ENCODE measurements at regions not wholly inside any gene's neighbourhood (a gene's known extent, or its start where the extent isn't known, plus 50 kb on each side); places are given as distances from the start of the nearest gene placed in this dataset.

GRCh38 chr2:215780313-215780712 lies 233.0 kb downstream of the MREG start:
- Histone ChIP-seq H3K79me2 (ENCODE audit: insufficient read depth) (no peaks in the 10 kb centered on the region), H4K20me1 (ENCODE audit: insufficient read depth) (no peaks in the 10 kb centered on the region), H3K9me2 (no peaks in the 10 kb centered on the region), H3K4me1 (ENCODE audit: control insufficient read depth in 1 of 2, insufficient read depth in 2 of 2, low read depth in 1 of 2, low read length in 1 of 2) (peaks cover 5 to 10% of the 10 kb centered on the region in 2 experiments; a peak in 3 of 4 replicates), H3K4me2 (no peak overlapping the region), H3K9me3 (no peaks in the 10 kb centered on the region), H3K27ac (ENCODE audit: low read depth in 2 of 2, low read length in 1 of 2) (no peak overlapping the region), H3K27me3 (ENCODE audit: insufficient read depth) (no peaks in the 10 kb centered on the region), H3K9ac (no peak overlapping the region), H3K4me3 (ENCODE audit: low read depth in 2 of 2, low read length in 1 of 2) (no peak overlapping the region), H3F3A (replicated peaks; ENCODE audit: insufficient read depth) (peaks cover 11% of the 10 kb centered on the region), H3K36me3 (replicated peaks in 1 of 2; ENCODE audit: control insufficient read depth in 1 of 2, insufficient read depth in 2 of 2, low read length in 1 of 2) (no peaks in the 10 kb centered on the region), H2AFZ (ENCODE audit: low read depth) (no peak overlapping the region)
- ChIA-PET POLR2A (no interaction called here), CTCF (interaction anchor here (1.5 kb wide), 1 partner anchor 326 kb away, joined by 3 read pairs; no protein-coding TSS in a partner anchor)
- 76% methylated on average over 5 of the region's 5 CpGs for WGBS (ENCODE audit: low lambda C conversion rate)
- no peak for DNase-seq
- TF ChIP-seq PBX3 (IDR thresholded peaks at IDR 0.05): no peak
- no peak for TF ChIP-seq USF2 (IDR thresholded peaks at IDR 0.05; ENCODE audit: borderline replicate concordance, low read depth, low read length)
- TF ChIP-seq CHD2 (IDR thresholded peaks at IDR 0.05; ENCODE audit: low read length, partially characterized antibody): no peak
- TF ChIP-seq ELF1 (IDR thresholded peaks at IDR 0.05): no peak
- TF ChIP-seq RXRA (IDR thresholded peaks at IDR 0.05; ENCODE audit: borderline replicate concordance, low read depth): no peak
- TF ChIP-seq TCF12 (IDR thresholded peaks at IDR 0.05): no peak
- TF ChIP-seq EP300 (IDR thresholded peaks at IDR 0.05; ENCODE audit: borderline replicate concordance in 1 of 2, low read depth in 1 of 2, low read length in 1 of 2): no peak
- TF ChIP-seq FOXM1 (IDR thresholded peaks at IDR 0.05; ENCODE audit: low read depth): no peak
- no peak for TF ChIP-seq MXI1 (IDR thresholded peaks at IDR 0.05; ENCODE audit: low read depth, low read length)
- no peak for TF ChIP-seq SMC3 (IDR thresholded peaks at IDR 0.05; ENCODE audit: low read depth, low read length)
- no peak for TF ChIP-seq SIN3A (IDR thresholded peaks at IDR 0.05; ENCODE audit: borderline replicate concordance, low read depth, low read length)
- no peak for TF ChIP-seq RFX5 (IDR thresholded peaks at IDR 0.05; ENCODE audit: low read length)
- no peak for TF ChIP-seq IRF3 (IDR thresholded peaks at IDR 0.05; ENCODE audit: low read depth, low read length)
- no peak for TF ChIP-seq FOSL2 (IDR thresholded peaks at IDR 0.05; ENCODE audit: borderline replicate concordance, low read depth)
- TF ChIP-seq USF1 (IDR thresholded peaks at IDR 0.05; ENCODE audit: borderline replicate concordance, low read depth): no peak
- TF ChIP-seq TEAD4 (IDR thresholded peaks at IDR 0.05; ENCODE audit: borderline replicate concordance, insufficient read depth): no peak
- TF ChIP-seq JUND (IDR thresholded peaks at IDR 0.05): no peak

All from SK-N-SH (cell line).